ENCODE measurements at regions not wholly inside any gene's neighbourhood (a gene's known extent, or its start where the extent isn't known, plus 50 kb on each side); places are given as distances from the start of the nearest gene placed in this dataset.

DNA sequence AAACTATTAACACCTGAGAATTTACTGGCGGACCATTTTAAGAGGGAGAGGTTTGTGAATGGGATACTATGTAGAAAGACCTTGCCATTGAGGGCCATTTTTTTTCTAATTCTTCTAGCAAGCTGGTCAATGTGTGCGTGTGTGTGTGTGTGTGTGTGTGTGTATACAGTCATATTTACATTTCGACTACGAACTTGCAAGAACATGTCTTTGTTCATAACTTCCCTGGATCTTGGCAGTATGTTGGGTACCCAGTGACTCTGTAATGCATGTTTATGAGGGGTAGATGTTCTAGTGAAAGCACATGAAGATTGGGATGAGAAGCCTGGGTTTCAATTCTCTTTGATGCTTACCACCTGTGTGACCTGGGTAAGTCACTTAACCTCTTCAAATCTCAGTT lies 133.6 kb downstream of the UBE2E3 start:
- Histone ChIP-seq H3K27ac (no peak overlapping the region), H3K27me3 (no peaks in the 10 kb centered on the region), H3K36me3 (no peaks in the 10 kb centered on the region), H3K9me3 (no peaks in the 10 kb centered on the region), H3K4me1 (no peaks in the 10 kb centered on the region), H3K4me3 (no peak overlapping the region)
- TF ChIP-seq POLR2A (IDR thresholded peaks at IDR 0.05): no peak
- no peak for TF ChIP-seq CTCF (IDR thresholded peaks at IDR 0.05)
- no peak for TF ChIP-seq POLR2AphosphoS5 (IDR thresholded peaks at IDR 0.05)
- DNase-seq (ENCODE audit: low spot score in 2 of 2): no peak
- intact Hi-C loops (cut with DNase I; ENCODE audit: low total_unique reads): no loop called here

GRCh38 chr2:181116261-181116660 lies 135.9 kb downstream of the UBE2E3 start:
- Histone ChIP-seq H3K4me3 (no peak overlapping the region), H3K36me3 (no peaks in the 10 kb centered on the region), H3K9me3 (no peaks in the 10 kb centered on the region), H3K27me3 (no peaks in the 10 kb centered on the region), H3K27ac (no peak overlapping the region), H3K4me1 (no peaks in the 10 kb centered on the region)
- no peak for DNase-seq (ENCODE audit: low spot score in 2 of 2)
- TF ChIP-seq POLR2AphosphoS5 (IDR thresholded peaks at IDR 0.05) (no peak), CTCF (IDR thresholded peaks at IDR 0.05) (no peak), POLR2A (IDR thresholded peaks at IDR 0.05) (no peak)
- intact Hi-C loops (cut with DNase I; ENCODE audit: low total_unique reads): loop anchor here (5.0 kb wide), 1 partner anchor 999 kb away; no protein-coding TSS in a partner anchor

GRCh38 chr2:181117206-181117925 lies 137.0 kb downstream of the UBE2E3 start:
- no peaks in the 10 kb centered on the region for H3K36me3 ChIP-seq
- no peak for DNase-seq (ENCODE audit: low spot score in 2 of 2)
- H3K9me3 ChIP-seq: no peaks in the 10 kb centered on the region
- no peak overlapping the region for H3K27ac ChIP-seq
- TF ChIP-seq POLR2AphosphoS5 (IDR thresholded peaks at IDR 0.05): no peak
- no peak for TF ChIP-seq CTCF (IDR thresholded peaks at IDR 0.05)
- TF ChIP-seq POLR2A (IDR thresholded peaks at IDR 0.05): no peak
- H3K4me1 ChIP-seq: no peaks in the 10 kb centered on the region
- H3K4me3 ChIP-seq: no peak overlapping the region
- intact Hi-C loops (cut with DNase I; ENCODE audit: low total_unique reads): loop anchor here (5.0 kb wide), 1 partner anchor 1000 kb away; no protein-coding TSS in a partner anchor
- no peaks in the 10 kb centered on the region for H3K27me3 ChIP-seq

GRCh38 chr2:181120625-181121024 lies 140.2 kb downstream of the UBE2E3 start:
- Histone ChIP-seq H3K36me3 (no peaks in the 10 kb centered on the region), H3K9me3 (no peaks in the 10 kb centered on the region), H3K4me1 (no peaks in the 10 kb centered on the region), H3K27ac (no peak overlapping the region), H3K4me3 (no peak overlapping the region), H3K27me3 (no peaks in the 10 kb centered on the region)
- no peak for DNase-seq (ENCODE audit: low spot score in 2 of 2)
- TF ChIP-seq CTCF (IDR thresholded peaks at IDR 0.05) (no peak), POLR2A (IDR thresholded peaks at IDR 0.05) (no peak), POLR2AphosphoS5 (IDR thresholded peaks at IDR 0.05) (no peak)
- intact Hi-C loops (cut with DNase I; ENCODE audit: low total_unique reads): no loop called here

- intact Hi-C loops (cut with DNase I; ENCODE audit: low total_unique reads): no loop called here
- no peak overlapping the region for H3K4me3 ChIP-seq
- no peak overlapping the region for H3K27ac ChIP-seq
- H3K36me3 ChIP-seq: no peaks in the 10 kb centered on the region
- no peaks in the 10 kb centered on the region for H3K4me1 ChIP-seq
- no peaks in the 10 kb centered on the region for H3K27me3 ChIP-seq
- no peaks in the 10 kb centered on the region for H3K9me3 ChIP-seq
- TF ChIP-seq POLR2A (IDR thresholded peaks at IDR 0.05): no peak
- no peak for TF ChIP-seq POLR2AphosphoS5 (IDR thresholded peaks at IDR 0.05)
- TF ChIP-seq CTCF (IDR thresholded peaks at IDR 0.05): no peak
- DNase-seq (ENCODE audit: low spot score in 2 of 2): no peak
Measured at GRCh38 chr2:181121996-181122395, 141.6 kb downstream of the UBE2E3 start.

Data from breast epithelium (tissue), 4 donors.